GM21367 (cell line): ENCODE measurements at regions not wholly inside any gene's neighbourhood (a gene's known extent, or its start where the extent isn't known, plus 50 kb on each side); places are given as distances from the start of the nearest gene placed in this dataset.

Experiments used
- ATAC-seq: cut with Tn5 transposase; IDR thresholded peaks from one replicate; pipeline ENCODE4 v1.9.1; 2021; ENCODE audit not compliant: unreplicated experiment

DNA sequence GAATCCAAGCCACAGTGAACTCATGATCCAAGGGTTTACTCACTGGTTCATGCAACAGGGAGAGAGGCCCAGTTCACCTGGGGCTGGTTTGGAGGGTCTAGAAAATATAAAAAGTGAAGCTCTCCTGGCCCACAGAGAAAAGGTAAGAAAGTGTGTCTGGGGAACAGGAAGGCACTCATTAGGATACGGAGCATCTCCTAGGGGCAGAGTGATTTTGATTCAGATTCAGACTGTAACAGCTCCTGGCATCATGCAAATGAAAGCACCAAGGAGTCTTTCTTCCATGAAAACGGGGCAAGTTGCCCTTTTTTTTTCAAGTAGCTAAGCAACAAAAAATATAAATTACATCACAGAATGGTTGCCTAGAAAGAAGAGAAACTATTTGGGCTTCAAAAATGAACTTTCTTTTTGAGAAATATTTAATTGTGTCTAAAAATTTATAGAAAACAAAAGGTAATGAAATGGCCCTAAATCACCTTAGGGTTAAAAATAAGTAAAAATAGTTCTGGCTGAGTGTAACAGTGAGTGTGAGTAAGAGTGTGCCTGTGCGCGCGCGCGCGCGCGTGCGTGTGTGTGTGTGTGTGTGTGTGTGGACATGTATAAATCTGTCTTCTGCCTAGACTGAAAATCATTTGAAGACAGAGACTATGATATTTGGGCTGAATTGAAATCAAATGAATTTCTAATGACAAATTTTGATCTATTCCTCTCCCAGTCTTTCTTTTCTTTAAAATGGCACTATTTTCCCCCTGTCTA, 177.8 kb upstream of the ZNF462 start:
- no peak for ATAC-seq

DNA sequence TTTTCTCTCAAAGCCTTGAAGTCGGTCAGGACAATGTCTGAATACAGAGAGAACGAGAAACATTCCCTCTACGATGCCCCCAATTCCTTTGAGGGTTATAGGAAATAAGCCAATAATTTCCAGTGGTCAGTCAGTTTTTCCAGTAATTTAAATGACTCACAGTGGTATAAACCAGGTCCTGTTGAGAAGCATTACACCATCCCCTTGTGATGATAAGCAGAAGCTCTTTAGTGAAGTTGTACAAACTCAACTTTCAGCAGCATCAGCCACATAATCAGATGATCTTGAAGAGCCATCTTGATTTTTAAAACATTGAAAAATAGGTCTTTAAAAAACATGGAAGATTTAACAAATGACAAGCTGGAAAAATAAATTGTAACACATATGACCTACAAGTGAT, 173.9 kb upstream of the ZNF462 start:
- no peak for ATAC-seq

DNA sequence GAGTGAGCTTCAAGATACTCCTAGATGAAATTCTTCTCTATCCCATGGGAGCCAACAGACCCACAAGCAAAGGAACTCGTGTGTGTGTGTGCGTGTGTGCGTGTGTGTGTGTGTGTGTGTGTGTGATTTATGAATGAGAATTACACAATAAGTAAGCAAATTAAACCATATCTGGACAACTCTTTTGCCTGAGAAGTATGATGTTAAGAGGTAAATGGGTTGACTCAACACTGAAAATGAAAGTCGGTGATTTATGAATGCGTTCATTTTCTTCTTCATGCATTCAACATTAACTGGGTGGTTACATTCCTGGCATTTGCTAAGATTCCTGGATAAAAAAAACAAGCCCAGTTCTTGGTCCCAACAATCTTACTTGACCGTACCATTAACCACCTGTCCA, 171.3 kb upstream of the ZNF462 start:
- ATAC-seq: no peak

DNA sequence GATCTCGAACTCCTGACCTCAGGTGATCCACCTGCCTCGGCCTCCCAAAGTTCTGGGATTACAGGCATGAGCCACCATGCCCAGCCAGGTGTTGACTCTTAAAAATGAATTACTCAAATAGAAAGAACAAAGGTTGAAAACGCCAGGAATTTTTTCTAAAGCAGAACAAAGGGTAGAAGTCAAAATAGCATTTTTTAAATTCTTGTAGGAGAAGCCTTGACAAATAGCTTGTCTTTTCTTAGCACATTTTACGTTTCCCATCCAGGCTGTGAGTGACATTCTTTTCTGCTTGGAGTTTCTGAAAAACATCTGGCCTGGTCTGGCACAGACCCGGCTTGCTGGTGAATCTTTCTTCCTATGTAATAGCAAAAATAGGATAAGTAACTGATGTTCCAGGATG, 169.4 kb upstream of the ZNF462 start:
- no peak for ATAC-seq

DNA sequence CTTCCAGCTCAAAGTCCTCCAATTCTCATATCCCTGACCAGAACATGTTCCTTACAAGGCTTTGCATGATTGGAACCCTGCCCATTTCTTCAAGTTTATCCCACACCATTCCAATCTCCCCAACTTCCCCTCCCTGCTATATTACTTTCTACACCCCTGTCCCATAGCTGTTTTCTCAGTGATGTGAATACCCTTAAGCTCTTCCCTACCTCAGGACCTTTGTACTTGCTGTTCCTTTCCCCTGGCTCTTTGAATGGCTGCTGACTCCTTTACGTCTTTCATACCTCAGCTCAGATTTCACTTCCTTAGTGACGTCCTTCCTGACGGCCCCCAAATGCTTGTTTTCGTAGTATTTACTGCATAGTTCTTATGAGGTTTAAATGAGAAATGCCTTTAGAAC, 166.2 kb upstream of the ZNF462 start:
- no peak for ATAC-seq

DNA sequence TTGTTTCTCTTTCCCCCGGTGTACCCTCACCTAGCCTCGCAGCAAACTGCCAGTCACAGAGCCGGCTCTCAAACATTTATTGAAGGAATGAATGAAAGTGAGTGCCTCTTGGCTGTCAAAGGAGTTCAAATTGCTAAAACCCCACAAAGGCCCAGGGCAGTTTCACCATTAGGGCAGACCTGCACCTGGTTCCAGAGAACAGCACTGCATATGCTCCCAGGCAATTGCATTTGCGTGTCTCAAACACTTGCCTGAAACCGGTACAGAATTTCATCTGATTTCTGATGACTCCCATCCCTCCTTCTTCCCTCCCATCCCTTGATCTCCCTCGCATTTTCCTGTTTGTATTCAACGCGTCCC, 165.6 kb upstream of the ZNF462 start:
- no peak for ATAC-seq

DNA sequence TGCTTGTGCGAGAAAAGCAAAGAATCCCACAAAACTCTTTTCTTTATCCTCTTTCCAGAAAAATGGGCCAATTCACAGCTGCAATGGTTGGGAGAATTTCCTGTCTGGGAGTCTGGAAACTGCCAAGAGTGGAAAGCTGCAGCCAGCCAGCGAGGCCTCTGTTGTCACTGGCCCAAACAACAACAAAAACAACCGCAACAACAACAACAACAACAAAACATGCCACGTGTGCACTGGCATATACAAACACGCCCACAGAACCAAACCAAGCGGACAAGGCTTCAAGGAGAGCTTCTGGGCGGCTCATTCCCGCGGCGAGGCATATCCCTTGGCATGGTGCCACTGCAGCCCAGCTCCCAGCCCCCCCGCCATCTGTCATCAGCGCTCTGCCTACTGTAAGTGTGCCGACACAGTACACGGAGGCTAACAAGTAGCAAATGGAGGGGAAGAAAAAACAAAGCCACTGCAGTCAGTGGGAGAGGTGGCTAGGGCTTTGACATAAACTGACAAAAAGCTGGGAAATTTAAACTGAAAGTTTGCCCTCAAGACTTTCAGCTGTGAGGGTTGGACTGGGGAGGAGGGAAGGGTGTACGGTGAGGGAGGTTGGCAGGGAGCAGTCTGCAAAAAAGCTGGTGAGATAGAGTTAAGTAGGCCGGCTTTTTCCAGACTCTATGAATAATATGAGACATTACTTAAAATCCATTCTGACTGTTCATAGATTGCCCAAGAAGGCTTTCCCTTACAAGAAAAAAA, 165.0 kb upstream of the ZNF462 start:
- no peak for ATAC-seq

DNA sequence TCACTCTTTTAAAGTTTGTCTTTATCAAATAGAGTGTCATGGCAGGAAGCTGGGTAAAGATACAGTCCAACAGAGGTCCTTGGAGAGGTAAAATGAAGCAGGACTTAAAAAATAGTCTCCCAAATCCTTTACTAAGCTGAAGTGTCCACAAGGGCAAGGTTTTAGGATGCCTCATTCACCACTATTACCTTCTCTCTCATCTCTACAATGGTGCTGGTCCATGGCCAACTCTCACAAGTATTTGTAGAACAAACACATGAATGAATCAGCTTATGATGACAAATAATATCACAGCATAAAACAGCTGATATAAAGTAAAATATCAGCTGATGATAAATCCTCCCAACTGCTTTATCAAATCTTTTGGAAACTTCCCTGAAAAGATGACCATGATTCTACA, 162.3 kb upstream of the ZNF462 start:
- ATAC-seq: no peak

DNA sequence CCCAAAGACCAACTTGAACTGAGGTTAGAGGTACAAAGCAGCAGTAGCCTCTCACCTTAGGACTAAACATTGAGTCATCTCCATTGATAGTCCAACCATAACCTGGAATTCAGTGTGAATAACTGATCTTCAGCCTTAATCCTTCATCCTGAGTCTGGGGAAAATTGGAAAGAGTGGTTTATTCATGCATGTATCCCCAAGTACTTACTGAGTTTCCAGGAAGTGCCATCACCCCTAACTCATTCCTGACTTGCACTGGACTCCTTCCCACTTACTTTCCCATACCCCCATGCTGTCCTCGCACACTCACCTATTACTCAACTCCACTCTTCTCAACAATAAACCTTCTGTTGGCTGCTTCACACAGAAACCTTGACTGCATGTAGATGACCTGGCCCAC, 161.4 kb upstream of the ZNF462 start:
- no peak for ATAC-seq

DNA sequence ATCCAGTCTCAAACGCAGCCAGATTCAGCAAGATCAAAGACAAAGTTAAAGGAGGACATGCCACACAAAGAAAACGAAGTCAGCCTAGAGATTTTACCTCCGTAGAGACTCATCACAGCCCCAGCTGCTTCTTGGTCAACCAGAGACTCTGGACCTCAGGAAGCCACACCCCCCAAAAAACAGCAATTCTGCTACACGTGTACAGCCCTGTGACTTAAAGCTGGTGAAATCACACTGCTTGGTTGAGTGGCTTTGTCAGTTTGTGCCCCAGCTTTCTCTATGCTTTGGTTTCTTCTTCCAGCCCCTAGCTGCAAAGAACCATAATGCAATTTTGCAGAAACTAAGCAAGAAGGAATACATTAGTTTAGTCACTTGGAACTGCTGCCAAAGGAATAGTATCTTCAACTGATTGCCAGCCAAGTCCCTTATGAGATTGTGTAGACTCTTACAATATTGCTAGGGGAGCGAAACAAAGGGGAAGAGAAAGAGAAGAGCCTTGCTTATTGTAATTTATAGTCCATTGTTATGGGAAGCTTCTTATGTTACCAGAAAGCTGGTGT, 158.8 kb upstream of the ZNF462 start:
- no peak for ATAC-seq

DNA sequence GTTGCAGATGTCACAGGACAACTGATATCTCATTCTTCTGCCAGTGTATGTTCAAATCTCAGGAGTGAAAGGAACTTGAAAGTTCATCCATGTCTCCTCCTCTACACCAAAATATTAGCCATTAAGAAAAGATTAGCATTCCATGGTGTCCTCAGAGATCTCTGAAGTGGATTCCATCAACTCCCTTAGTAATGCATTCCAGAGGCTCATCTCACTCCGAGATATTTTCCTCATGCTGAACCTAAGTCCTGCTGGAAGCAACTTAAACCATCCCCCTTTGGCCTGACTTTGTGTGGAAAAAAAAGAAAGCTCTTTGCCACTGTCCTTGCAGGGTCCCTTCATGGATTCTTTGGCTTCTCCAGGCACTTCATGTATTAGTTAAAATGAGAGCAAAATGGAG, 155.7 kb upstream of the ZNF462 start:
- no peak for ATAC-seq

DNA sequence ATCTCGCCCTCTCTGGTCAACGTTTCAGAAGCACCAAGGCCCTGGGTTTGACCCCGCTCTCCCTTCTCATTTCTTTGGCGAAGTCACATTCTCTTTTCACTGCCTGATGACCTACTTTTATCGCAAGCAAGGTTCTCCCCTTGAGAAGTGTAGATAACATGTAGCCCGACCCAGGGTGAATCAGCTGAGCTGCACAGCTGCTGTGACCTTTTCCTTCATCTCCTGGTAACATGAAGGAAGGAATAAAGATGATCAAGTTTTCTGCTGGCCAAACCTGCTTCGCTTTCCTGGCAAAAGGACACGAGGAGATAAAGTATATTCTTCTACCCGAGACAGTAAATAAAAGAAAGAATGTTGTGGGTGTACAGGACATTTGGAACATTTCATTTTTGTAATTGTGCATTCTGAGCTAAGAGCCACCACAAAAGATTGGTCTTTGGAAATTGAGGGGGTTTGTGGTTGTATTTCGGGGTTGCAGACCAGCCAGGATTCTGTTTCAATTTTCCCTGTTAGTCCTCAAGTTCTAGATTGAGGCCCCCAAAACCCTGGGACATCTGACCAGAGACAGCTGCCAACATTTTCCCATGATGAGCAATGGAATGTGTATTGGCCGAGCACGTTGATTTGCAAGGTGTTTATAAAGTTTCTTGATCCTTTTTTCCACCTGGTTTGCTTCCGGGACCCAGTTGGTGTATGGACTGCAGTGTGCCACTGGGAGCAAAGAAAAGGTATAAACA, 155.1 kb upstream of the ZNF462 start:
- no peak for ATAC-seq

DNA sequence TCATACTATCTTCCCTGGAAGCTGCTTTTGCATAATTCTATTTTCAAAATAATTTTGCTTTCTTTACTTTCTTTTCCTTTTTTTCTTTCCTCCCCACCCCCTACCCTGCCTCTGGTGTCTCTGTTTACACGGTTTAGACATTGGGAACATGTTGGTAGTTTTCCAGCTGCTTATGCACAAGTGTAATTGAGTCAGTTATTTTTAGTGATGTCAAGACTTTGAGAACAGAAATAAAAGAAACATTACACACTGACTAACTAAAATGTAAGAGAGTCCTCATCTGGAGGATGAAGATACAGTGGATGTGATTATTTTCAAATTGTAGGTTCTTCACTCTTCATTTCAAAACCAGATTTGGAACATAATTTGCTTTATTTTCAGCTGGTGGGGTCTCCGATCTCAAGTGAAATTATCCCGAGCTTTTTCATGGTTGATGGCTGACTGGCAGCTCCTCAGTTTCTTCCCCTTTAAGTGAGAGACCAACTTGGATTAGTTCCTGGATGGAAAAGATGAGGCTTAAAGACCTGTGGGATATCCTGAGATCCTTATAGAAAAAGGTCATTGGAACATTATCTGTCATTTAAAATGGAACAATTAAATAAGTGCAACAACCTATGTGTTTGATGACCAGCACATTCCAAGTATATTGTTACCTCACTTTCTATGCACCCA, 154.4 kb upstream of the ZNF462 start:
- no peak for ATAC-seq

DNA sequence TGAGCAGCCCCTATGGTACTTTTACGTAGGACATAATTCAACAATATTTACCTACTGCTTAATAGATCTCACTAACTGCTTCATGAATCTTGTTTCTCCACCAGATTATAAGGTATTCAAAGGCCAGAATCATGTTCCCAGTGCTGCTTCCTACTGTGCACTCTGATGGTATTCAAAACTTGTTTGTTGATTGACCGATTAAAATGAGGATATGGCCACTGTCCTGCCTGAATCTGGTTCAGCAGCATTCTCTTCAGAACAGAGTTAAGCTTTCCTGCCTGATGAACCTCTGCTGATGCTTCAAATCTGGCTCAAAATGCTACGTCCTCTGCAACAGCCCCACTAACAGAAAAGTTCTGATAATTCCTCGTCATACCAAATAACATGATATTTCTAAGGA, 150.7 kb upstream of the ZNF462 start:
- no peak for ATAC-seq

DNA sequence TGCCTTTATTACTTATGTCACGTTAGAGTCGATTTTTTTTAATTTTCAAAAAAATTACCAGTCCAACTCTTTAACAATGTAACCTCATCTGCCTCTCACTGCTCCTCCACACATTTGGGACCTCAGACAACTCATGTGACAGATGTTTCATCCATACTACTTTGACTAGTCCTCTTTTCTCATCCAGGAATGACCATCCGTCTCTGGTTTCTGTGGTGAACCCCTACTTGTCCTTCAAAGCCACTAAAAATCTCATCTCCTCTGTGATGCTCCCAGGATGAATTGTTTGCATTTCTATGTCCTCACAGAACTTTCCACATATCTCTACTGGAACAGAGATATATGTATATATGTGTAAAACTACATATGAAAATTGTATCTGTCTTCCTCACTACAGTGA, 149.8 kb upstream of the ZNF462 start:
- no peak for ATAC-seq

DNA sequence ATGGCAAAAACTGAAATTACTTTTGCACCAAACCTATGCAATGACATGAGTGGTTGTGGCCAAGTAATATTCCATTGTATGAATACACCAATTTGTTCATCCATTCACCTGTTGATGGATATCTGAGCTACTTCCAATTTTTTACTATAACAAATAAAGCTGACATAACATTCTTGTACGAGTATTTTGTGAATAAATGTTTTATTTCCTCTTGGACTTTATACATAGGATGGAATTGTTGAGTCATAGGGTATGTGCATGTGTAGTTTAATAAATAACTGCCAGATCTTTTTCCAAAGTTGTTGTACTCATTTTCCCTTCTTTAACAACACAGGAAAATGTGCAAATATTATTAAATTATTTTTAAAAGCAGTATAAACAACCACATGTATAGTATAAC, 146.1 kb upstream of the ZNF462 start:
- no peak for ATAC-seq

DNA sequence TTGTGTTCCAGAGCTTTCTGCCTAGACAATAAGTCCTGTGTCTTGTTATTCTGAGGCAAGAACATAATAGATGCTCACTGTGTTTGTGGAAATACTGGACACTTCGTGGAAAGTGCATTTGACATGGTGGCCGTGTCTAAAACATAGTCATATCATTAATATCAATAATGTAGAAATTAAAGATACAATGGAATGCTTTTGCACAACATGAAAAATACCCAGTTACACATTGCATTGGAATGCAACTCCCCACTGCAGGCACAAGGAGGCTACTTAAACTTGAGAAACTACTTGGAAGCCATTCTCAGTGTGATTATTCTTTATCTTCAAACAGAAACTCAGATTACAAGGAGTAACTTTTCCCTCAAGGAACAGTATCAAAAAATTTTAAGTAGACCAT, 145.3 kb upstream of the ZNF462 start:
- no peak for ATAC-seq

DNA sequence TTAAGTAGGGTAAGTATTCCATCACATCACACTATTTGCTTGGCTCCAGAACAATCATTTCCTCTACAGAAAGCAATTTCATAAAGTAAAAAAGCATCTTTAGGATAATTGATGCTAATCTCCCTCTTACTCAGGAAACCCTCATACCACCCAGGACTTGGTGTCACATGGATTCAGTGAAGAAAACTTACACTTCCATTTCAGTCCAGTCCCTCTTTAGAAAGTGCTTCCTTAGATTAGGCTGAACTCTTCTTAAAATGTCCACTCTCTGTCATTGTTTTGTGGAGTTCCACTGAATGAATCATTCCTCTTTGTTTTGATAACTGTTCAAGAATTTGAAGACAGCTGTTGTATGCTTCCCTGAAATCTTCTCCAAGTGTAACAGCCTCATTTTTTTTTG, 144.0 kb upstream of the ZNF462 start:
- ATAC-seq: no peak

DNA sequence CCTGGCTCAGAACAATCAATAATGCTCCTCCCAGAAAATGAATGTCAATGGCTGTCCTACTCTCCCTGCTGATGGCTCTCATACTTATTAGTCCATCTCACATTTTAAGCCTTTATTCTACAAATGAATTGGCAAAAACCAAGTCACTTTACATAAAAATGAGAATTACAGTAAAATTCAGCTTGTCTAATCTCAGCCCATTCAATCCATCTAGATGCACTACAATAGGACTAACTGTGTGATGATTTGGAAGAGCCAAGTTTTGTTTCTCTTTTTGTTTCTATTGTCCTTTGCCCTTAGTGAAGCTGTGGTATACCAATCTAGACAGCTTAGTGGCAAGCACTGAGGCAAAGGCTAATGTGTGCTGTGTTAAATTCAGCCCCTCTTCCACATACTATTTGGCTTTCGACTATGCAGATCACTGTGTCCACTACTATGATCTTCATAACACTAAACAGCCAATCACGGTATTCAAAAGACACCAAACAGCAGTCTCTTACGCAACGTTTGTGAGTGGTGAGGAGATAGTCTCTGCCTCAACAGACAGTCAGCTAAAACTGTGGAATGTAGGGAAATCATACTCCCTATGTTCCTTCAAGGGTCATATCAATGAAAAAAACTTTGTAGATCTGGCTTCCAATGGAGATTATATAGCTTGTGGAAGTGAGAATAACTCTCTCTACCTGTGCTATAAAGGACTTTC, 140.8 kb upstream of the ZNF462 start:
- ATAC-seq: no peak

DNA sequence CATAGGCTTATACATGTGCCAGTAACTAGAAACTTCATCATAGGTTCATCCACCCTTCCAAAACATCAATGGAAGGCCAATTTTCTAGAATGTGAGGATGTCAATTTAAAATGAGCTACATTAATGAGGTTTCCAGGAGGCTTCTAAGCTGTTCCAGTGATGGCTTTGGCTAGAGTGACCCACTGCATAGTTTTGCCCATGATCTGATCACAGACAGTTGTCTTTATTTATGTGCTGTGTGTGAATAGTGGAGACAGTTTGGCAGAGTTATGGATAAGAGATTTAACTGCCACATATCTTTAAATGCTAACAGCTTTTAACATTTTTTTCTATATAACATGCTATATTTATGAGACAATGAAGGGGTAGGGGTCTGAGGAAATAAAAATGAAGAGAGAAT, 139.0 kb upstream of the ZNF462 start:
- no peak for ATAC-seq

DNA sequence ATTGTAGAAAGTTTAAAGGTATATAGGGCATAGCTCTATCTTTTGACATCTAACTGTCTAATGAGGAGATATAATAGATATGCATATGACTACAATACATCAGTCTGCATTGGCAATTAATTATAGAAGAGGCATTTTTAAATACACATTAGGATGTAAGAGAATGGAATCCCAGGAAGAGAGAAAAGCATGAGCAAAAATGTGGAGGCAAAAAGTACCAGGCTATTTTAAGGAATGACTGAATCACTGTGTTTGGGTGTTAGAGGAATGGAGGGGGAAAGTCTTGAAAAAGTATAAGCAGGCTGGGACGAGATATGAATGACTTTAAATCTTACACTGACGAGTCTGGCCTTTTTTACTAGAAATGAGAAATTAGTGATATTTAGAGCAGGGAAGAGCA, 138.4 kb upstream of the ZNF462 start:
- no peak for ATAC-seq
